DLD1 (cell line): ENCODE measurements at regions not wholly inside any gene's neighbourhood (a gene's known extent, or its start where the extent isn't known, plus 50 kb on each side); places are given as distances from the start of the nearest gene placed in this dataset.
"Not testable (repeated sequence)": the region's sequence is repeated elsewhere in the genome, so short reads cannot be mapped to it uniquely, and the experiment has no call there.

Experiments used
- in situ Hi-C: cut with HindIII; loops from 2 replicates; pipeline ENCODE4 v1.10.0; 2017; ENCODE audit warnings: low sequenced_read_pairs

- in situ Hi-C loops = no loop called here
Observed at GRCh38 chr14:85892251-85892650, 362.3 kb downstream of the FLRT2 start.

GRCh38 chr14:85883966-85884365 is 354.0 kb downstream of the FLRT2 start:
- in situ Hi-C loops = no loop called here

- in situ Hi-C loops = no loop called here
Observed at GRCh38 chr14:85883101-85883500, 353.2 kb downstream of the FLRT2 start.

DNA sequence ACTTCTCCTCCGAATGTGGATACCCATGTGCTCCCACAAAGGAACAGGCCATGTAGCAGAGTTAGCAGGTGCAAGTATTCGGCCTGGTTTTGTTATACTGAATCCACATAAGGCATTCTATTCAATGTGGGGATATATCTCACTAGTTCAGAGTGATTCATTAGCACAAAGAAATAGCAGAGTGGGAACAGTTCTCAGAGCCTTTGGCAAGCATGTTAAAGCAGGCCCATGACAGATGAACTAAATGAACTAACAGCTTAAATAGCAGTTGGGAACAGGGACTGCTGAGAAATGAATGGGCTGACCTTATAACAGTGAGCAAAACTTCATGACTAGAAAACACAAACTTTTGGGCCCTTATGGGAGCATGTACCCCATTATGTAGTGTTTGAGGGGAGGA is 352.0 kb downstream of the FLRT2 start:
- in situ Hi-C loops = no loop called here

DNA sequence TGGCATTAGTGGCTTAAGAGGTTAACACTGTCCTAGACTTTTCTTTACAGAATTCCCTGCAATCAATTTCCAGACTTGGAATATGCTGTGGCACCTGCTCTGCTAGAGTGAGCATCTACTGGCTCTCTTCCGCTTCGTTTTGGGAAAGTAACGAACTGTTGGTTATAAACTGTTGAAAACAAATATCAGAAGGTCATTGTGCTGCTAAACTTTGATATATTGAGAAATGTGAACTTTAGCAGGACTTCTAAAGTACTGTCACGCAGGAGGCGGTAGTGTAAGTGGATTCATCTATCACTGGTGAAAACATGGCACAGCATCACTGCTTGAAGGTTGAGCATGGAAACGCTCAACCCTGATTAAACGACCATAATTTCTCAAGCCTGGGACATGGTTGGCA is 348.9 kb downstream of the FLRT2 start:
- in situ Hi-C loops = no loop called here

GRCh38 chr14:85873006-85873405 is 343.1 kb downstream of the FLRT2 start:
- in situ Hi-C loops = no loop called here

DNA sequence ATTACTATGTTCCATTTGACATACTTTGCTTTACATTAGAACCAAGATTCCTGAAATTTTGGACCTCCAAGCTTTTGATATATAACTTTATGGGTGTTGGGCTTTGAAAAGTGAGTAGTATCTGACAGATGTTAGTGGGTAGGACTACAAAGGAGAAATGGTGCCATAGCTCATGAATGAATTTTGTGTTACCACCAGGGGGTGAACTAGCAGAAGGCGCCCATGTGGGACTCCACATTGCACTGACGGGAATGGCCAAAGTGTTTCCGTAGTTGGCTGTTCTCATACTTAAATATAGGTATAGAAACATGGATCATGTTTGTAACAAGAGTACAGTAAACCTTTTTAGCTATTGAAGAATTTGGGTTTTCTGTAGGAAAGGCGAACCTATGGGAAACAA is 337.5 kb downstream of the FLRT2 start:
- in situ Hi-C loops = no loop called here

- in situ Hi-C loops = no loop called here
Observed at GRCh38 chr14:85865701-85866100, 335.8 kb downstream of the FLRT2 start.

GRCh38 chr14:85858634-85859033 is 328.7 kb downstream of the FLRT2 start:
- in situ Hi-C loops = no loop called here

GRCh38 chr14:85856430-85856829 is 326.5 kb downstream of the FLRT2 start:
- in situ Hi-C loops = no loop called here

- in situ Hi-C loops = no loop called here
Observed at GRCh38 chr14:85853996-85854526, 324.1 kb downstream of the FLRT2 start.

- in situ Hi-C loops = no loop called here
Observed at GRCh38 chr14:85852906-85853305, 323.0 kb downstream of the FLRT2 start.

- in situ Hi-C loops = not testable (repeated sequence)
Observed at GRCh38 chr14:85852123-85852522, 322.2 kb downstream of the FLRT2 start.

GRCh38 chr14:85830549-85830948 is 300.6 kb downstream of the FLRT2 start:
- in situ Hi-C loops = not testable (repeated sequence)

- in situ Hi-C loops = not testable (repeated sequence)
Observed at GRCh38 chr14:85829601-85830000, 299.7 kb downstream of the FLRT2 start.

GRCh38 chr14:85824526-85824925 is 294.6 kb downstream of the FLRT2 start:
- in situ Hi-C loops = no loop called here

DNA sequence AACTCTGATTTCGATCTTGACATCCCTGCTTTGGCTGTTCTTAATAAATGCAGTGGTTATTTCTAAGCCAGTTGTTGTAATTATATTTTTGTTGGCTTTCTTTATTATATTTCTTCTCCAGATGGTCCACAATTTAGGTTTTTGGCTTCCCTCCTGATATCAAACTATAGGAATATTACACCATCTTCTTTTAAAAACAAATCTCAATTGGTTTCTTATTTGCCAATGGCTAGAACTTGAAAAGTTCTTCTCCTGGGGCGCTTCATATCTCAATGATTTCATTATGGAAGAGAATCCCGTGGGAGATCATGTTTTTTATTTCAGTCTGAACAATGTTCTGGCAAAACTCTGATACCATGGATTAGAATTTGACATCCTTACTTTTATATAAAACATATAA is 292.3 kb downstream of the FLRT2 start:
- in situ Hi-C loops = no loop called here

- in situ Hi-C loops = no loop called here
Observed at GRCh38 chr14:85817430-85817829, 287.5 kb downstream of the FLRT2 start.

- in situ Hi-C loops = no loop called here
Observed at GRCh38 chr14:85813040-85813439, 283.1 kb downstream of the FLRT2 start.

- in situ Hi-C loops = no loop called here
Observed at GRCh38 chr14:85811340-85811739, 281.4 kb downstream of the FLRT2 start.

- in situ Hi-C loops = no loop called here
Observed at GRCh38 chr14:85799668-85800067, 269.7 kb downstream of the FLRT2 start.

GRCh38 chr14:85798856-85799255 is 268.9 kb downstream of the FLRT2 start:
- in situ Hi-C loops = no loop called here

- in situ Hi-C loops = no loop called here
Observed at GRCh38 chr14:85793533-85793932, 263.6 kb downstream of the FLRT2 start.

DNA sequence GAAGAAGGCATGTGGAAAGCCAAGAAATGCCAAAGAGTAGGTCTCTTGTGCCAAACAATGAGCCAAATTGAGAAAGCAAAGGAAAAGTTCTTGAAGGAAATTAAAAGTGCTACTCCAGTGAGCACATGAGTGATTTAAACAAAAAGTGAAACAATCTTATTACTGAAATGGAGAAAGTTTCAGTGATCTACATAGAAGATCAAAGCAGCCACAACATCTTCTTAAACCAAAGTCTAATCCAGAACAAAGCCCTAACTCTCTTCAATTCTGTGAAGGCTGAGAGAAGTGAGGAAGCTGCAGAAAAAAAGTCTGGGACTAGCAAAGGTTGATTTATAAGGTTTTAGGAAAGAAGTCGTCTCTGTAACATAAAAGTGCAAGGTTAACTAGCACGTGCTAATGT is 259.6 kb downstream of the FLRT2 start:
- in situ Hi-C loops = no loop called here
